Bone marrow (tissue), 2 donors: ENCODE measurements at regions not wholly inside any gene's neighbourhood (a gene's known extent, or its start where the extent isn't known, plus 50 kb on each side); places are given as distances from the start of the nearest gene placed in this dataset.

Source experiments
- DNase-seq, 2 donors: peaks; one replicate each; lab custom pipeline; 2025; lab: John Stamatoyannopoulos, UW

- no peak for DNase-seq
These were observed 111.0 kb upstream of the STAC start for GRCh38 chr3:36269274-36269673.

GRCh38 chr3:36282766-36283165 is 97.5 kb upstream of the STAC start:
- DNase-seq: no peak

- no peak for DNase-seq
These were observed 85.0 kb upstream of the STAC start for GRCh38 chr3:36295296-36295695.

GRCh38 chr3:36297195-36297594 is 83.1 kb upstream of the STAC start:
- no peak for DNase-seq

- DNase-seq: no peak
These were observed 82.1 kb upstream of the STAC start for GRCh38 chr3:36298188-36298587.

- DNase-seq: no peak
These were observed 78.2 kb upstream of the STAC start for GRCh38 chr3:36302158-36302509.

- DNase-seq: no peak
These were observed 77.7 kb upstream of the STAC start for GRCh38 chr3:36302626-36303025.

- DNase-seq: no peak
These were observed 77.0 kb upstream of the STAC start for GRCh38 chr3:36303286-36303685.

- no peak for DNase-seq
These were observed 74.3 kb upstream of the STAC start for GRCh38 chr3:36305929-36306520.

- no peak for DNase-seq
These were observed 71.2 kb upstream of the STAC start for GRCh38 chr3:36309092-36309491.

- no peak for DNase-seq
These were observed 68.0 kb upstream of the STAC start for GRCh38 chr3:36312351-36312750.

- no peak for DNase-seq
These were observed 62.4 kb upstream of the STAC start for GRCh38 chr3:36317915-36318314.

GRCh38 chr3:36318621-36319200 is 61.6 kb upstream of the STAC start:
- no peak for DNase-seq

- DNase-seq: no peak
These were observed 60.6 kb upstream of the STAC start for GRCh38 chr3:36319680-36320079.
